IMR-90 (cell line): ENCODE measurements at regions not wholly inside any gene's neighbourhood (a gene's known extent, or its start where the extent isn't known, plus 50 kb on each side); places are given as distances from the start of the nearest gene placed in this dataset.

Experiments
- ATAC-seq: fragments of 200-7000 bp; cut with Tn5 transposase; 2 replicates; pipeline ENCODE4 v1.9.1; 2020; ENCODE audit warnings: low read depth, mild to moderate bottlenecking, moderate library complexity
- BruUV-seq: library from RNA; stranded (reverse); fragments of 400-500 nt; replicated peaks from 2 replicates; lab custom pipeline; 2021; lab: Mats Ljungman, UMichigan
- CTCF ChIA-PET: fragments of 300-600 bp; formaldehyde crosslinking; extraction: SDS; loops from one replicate; lab custom pipeline; 2021; ENCODE audit warnings: antibody characterized with exemption; lab: Yijun Ruan, JAX
- POLR2A ChIA-PET: fragments of 300-600 bp; sonication (Branson Sonifier 250); formaldehyde crosslinking; loops from one replicate; lab custom pipeline; 2022; ENCODE audit warnings: antibody characterized with exemption; ENCODE audit not compliant: unreplicated experiment; lab: Charles Lee
- DNase-seq: peaks from one replicate; pipeline ENCODE4 v3.0.0; 2013
- H2AFZ ChIP-seq: replicated peaks from 2 replicates; pipeline ENCODE3; 2013; ENCODE audit warnings: low read length, mild to moderate bottlenecking; ENCODE audit not compliant: poor library complexity
- H2AK5ac ChIP-seq: 2 replicates; pipeline ENCODE4 v1.6.1; 2013; ENCODE audit warnings: low read depth, low read length, inconsistent platforms
- H2AK9ac ChIP-seq: replicated peaks from 2 replicates; pipeline ENCODE3; 2013; ENCODE audit warnings: mild to moderate bottlenecking, low read depth, low read length, moderate library complexity; ENCODE audit not compliant: poor library complexity
- H2BK120ac ChIP-seq: 2 replicates; pipeline ENCODE4 v1.6.1; 2013; ENCODE audit warnings: low read depth, low read length, inconsistent platforms
- H2BK15ac ChIP-seq: 3 replicates; pipeline ENCODE4 v1.6.1; 2013; ENCODE audit warnings: low read depth, low read length, inconsistent platforms
- H2BK20ac ChIP-seq: 2 replicates; pipeline ENCODE4 v1.6.1; 2013; ENCODE audit warnings: low read depth, mild to moderate bottlenecking, inconsistent platforms, low read length, moderate library complexity
- H2BK5ac ChIP-seq: 2 replicates; pipeline ENCODE4 v1.6.1; 2013; ENCODE audit warnings: mild to moderate bottlenecking, low read depth, low read length, inconsistent platforms; ENCODE audit not compliant: poor library complexity, severe bottlenecking
- H3K14ac ChIP-seq: replicated peaks from 2 replicates; pipeline ENCODE4 v1.6.1; 2013; ENCODE audit warnings: low read depth, low read length, inconsistent platforms
- H3K18ac ChIP-seq: 2 replicates; pipeline ENCODE4 v1.6.1; 2013; ENCODE audit warnings: low read depth, low read length, control low read depth
- H3K23ac ChIP-seq: 2 replicates; pipeline ENCODE4 v1.6.1; 2013; ENCODE audit warnings: low read depth, low read length, inconsistent platforms
- H3K27ac ChIP-seq: 2 replicates; pipeline ENCODE4 v1.5.1; 2013; ENCODE audit warnings: mild to moderate bottlenecking, control low read depth, low read length; ENCODE audit not compliant: insufficient read depth
- H3K27me3 ChIP-seq: 2 replicates; pipeline ENCODE4 v1.6.1; 2013; ENCODE audit warnings: low read length; ENCODE audit not compliant: control insufficient read depth, insufficient read depth
- H3K36me3 ChIP-seq: 2 replicates; pipeline ENCODE4 v1.6.1; 2013; ENCODE audit warnings: low read length, mixed read lengths; ENCODE audit not compliant: control insufficient read depth, insufficient read depth
- H3K4ac ChIP-seq: 2 replicates; pipeline ENCODE4 v1.6.1; 2013; ENCODE audit warnings: low read depth, low read length, inconsistent platforms
- H3K4me1 ChIP-seq: 2 replicates; pipeline ENCODE4 v1.6.1; 2013; ENCODE audit warnings: low read length, mixed read lengths; ENCODE audit not compliant: control insufficient read depth, insufficient read depth
- H3K4me2 ChIP-seq: 2 replicates; pipeline ENCODE4 v1.6.1; 2013; ENCODE audit warnings: low read depth, mild to moderate bottlenecking, control low read depth, low read length, moderate library complexity
- H3K4me3 ChIP-seq: 2 replicates; pipeline ENCODE4 v1.5.1; 2013; ENCODE audit warnings: low read depth, mild to moderate bottlenecking, control low read depth, low read length, moderate library complexity; ENCODE audit not compliant: insufficient read depth
- H3K56ac ChIP-seq: 2 replicates; pipeline ENCODE4 v1.6.1; 2013; ENCODE audit warnings: low read length, inconsistent platforms; ENCODE audit not compliant: insufficient read depth; ENCODE audit errors: extremely low read depth
- H3K79me1 ChIP-seq, 2 experiments: 2 replicates each; pipeline ENCODE4 v1.6.1; 2013; ENCODE audit warnings: low read length in 2 of 2, inconsistent platforms in 1 of 2, low read depth in 1 of 2
- H3K9ac ChIP-seq: 2 replicates; pipeline ENCODE4 v1.6.1; 2013; ENCODE audit warnings: low read depth, low read length, control low read depth
- H3K9me1 ChIP-seq: 2 replicates; pipeline ENCODE4 v1.6.1; 2013; ENCODE audit warnings: low read length, inconsistent platforms; ENCODE audit not compliant: insufficient read depth
- H3K9me3 ChIP-seq: 2 replicates; pipeline ENCODE4 v1.6.1; 2013; ENCODE audit warnings: low read length; ENCODE audit not compliant: control insufficient read depth, insufficient read depth
- H4K20me1 ChIP-seq: 2 replicates; pipeline ENCODE4 v1.6.1; 2013; ENCODE audit warnings: low read length, inconsistent platforms; ENCODE audit not compliant: insufficient read depth
- H4K5ac ChIP-seq: 2 replicates; pipeline ENCODE4 v1.6.1; 2013; ENCODE audit warnings: mild to moderate bottlenecking, low read depth, low read length, control low read depth
- H4K8ac ChIP-seq, 2 experiments: 2 replicates each; pipeline ENCODE4 v1.6.1; 2013; ENCODE audit warnings: low read depth in 2 of 2, low read length in 2 of 2, control low read depth in 1 of 2, inconsistent platforms in 1 of 2
- H4K91ac ChIP-seq: 2 replicates; pipeline ENCODE4 v1.6.1; 2013; ENCODE audit warnings: low read depth, low read length, inconsistent platforms; ENCODE audit not compliant: insufficient read depth
- CEBPB ChIP-seq: IDR thresholded peaks from 2 replicates; pipeline ENCODE4 v1.6.1; 2012; ENCODE audit warnings: low read depth, low read length, improper control_type of control experiment
- CHD1 ChIP-seq: IDR thresholded peaks from 2 replicates; pipeline ENCODE4 v1.6.1; 2012; ENCODE audit warnings: low read depth, low read length, improper control_type of control experiment
- MAFK ChIP-seq: IDR thresholded peaks from 2 replicates; pipeline ENCODE4 v1.6.1; 2012; ENCODE audit warnings: low read depth, low read length, improper control_type of control experiment
- NFE2L2 ChIP-seq: fragments of 150-350 bp; IDR thresholded peaks from 2 replicates; pipeline ENCODE4 v1.6.1; 2016; ENCODE audit warnings: low read depth, mild to moderate bottlenecking, low read length
- WGBS, 2 experiments: methylation state at CpG; one replicate each; pipeline versions ENCODE4 v1.1.5 to v1.1.7; 2013; ENCODE audit warnings: missing lambda C conversion rate in 2 of 2; ENCODE audit not compliant: insufficient read length in 1 of 2; ENCODE audit errors: extremely low coverage in 2 of 2; 5-methylcytosine and 5-hydroxymethylcytosine counted together
- dilution Hi-C: fragments of 300-500 bp; cut with HindIII; formaldehyde crosslinking; loops from one replicate; pipeline ENCODE4 v1.14.3; 2018; ENCODE audit warnings: low sequenced_read_pairs; ENCODE audit not compliant: unreplicated experiment
- in situ Hi-C: fragments of 300-500 bp; cut with MboI; formaldehyde crosslinking; loops from 3 replicates; pipeline ENCODE4 v1.14.3; 2019; ENCODE audit warnings: low sequenced_read_pairs, inconsistent platforms, mixed read lengths
- intact Hi-C: fragments of 100-400 bp; cut with micrococcal nuclease; formaldehyde crosslinking; loops from 2 replicates; pipeline ENCODE4 v1.10.0; 2022
- TF ChIP-seq, protein P1 (sequence below): conservative IDR thresholded peaks from 2 replicates; pipeline ENCODE4 v1.5.1; 2012; ENCODE audit warnings: mild to moderate bottlenecking, low read depth, low read length, improper control_type of control experiment

DNA sequence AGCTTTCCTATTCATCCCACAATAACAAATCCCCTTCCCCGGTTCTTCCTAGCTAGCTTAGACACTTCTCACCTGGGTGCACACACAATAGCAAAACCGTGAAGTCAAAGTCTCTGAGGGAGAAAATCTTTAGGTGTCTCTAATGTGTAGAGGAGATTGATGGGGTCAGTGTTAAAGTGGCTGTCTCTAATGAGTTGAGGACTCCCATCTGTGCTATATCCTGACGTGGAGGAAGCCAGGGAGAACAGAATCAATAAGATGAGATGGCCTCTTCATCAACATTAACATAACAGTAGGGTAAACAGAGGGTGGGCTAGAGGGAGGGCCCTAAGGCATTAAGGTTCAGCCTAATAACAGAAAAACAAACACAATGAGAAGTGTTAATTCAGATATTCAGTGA lies 120.4 kb downstream of the SLC5A7 start:
- intact Hi-C loops (no loop called here), in situ Hi-C loops (no loop called here), dilution Hi-C loops (no loop called here)
- ChIA-PET POLR2A (no interaction called here), CTCF (interaction anchor here (0.8 kb wide), 1 partner anchor 12 kb away, joined by 3 read pairs; no protein-coding TSS in a partner anchor)
- H4K91ac ChIP-seq = no peak overlapping the region
- no peaks in the 10 kb centered on the region for H3K4me1 ChIP-seq
- H2AK5ac ChIP-seq = no peak overlapping the region
- H3K4me3 ChIP-seq = no peak overlapping the region
- no peak overlapping the region for H2AFZ ChIP-seq
- no peak overlapping the region for H3K56ac ChIP-seq
- no peak overlapping the region for H2BK20ac ChIP-seq
- ATAC-seq (no peak), DNase-seq (no peak)
- no TSS peak for BruUV-seq
- H3K4me2 ChIP-seq = no peak overlapping the region
- TF ChIP-seq NFE2L2 = no peak
- TF ChIP-seq, protein P1, sequence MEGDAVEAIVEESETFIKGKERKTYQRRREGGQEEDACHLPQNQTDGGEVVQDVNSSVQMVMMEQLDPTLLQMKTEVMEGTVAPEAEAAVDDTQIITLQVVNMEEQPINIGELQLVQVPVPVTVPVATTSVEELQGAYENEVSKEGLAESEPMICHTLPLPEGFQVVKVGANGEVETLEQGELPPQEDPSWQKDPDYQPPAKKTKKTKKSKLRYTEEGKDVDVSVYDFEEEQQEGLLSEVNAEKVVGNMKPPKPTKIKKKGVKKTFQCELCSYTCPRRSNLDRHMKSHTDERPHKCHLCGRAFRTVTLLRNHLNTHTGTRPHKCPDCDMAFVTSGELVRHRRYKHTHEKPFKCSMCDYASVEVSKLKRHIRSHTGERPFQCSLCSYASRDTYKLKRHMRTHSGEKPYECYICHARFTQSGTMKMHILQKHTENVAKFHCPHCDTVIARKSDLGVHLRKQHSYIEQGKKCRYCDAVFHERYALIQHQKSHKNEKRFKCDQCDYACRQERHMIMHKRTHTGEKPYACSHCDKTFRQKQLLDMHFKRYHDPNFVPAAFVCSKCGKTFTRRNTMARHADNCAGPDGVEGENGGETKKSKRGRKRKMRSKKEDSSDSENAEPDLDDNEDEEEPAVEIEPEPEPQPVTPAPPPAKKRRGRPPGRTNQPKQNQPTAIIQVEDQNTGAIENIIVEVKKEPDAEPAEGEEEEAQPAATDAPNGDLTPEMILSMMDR = no peak
- TF ChIP-seq CHD1 = no peak
- no peak for TF ChIP-seq CEBPB
- TF ChIP-seq MAFK = no peak
- H2BK15ac ChIP-seq = no peak overlapping the region
- no peak overlapping the region for H3K4ac ChIP-seq
- H4K20me1 ChIP-seq = no peaks in the 10 kb centered on the region
- H2BK120ac ChIP-seq = no peak overlapping the region
- no peak overlapping the region for H3K18ac ChIP-seq
- no peaks in the 10 kb centered on the region for H3K36me3 ChIP-seq
- H3K23ac ChIP-seq = no peak overlapping the region
- H4K8ac ChIP-seq = no peak overlapping the region
- no peaks in the 10 kb centered on the region for H3K79me1 ChIP-seq
- no peak overlapping the region for H3K9ac ChIP-seq
- H4K5ac ChIP-seq = no peak overlapping the region
- no peaks in the 10 kb centered on the region for H3K9me3 ChIP-seq
- H3K9me1 ChIP-seq = no peaks in the 10 kb centered on the region
- no peak overlapping the region for H2AK9ac ChIP-seq
- no peaks in the 10 kb centered on the region for H3K27me3 ChIP-seq
- no peak overlapping the region for H2BK5ac ChIP-seq
- no CpG with 5 or more reads among the region's 3 CpGs for WGBS, 2 experiments
- H3K14ac ChIP-seq = no peak overlapping the region
- no peak overlapping the region for H3K27ac ChIP-seq
